Spinal cord (tissue), 9 donors: ENCODE measurements at regions not wholly inside any gene's neighbourhood (a gene's known extent, or its start where the extent isn't known, plus 50 kb on each side); places are given as distances from the start of the nearest gene placed in this dataset.

Experiments used
- DNase-seq, 6 donors: peaks; one replicate each; pipeline versions ENCODE4 v3.0.0 to v3.0.0-alpha.2; 2013 to 2015; ENCODE audit warnings: low spot score in 6 of 6, low read depth in 4 of 6
- H3K27ac ChIP-seq: one replicate; pipeline ENCODE4 v1.5.1; 2013; ENCODE audit warnings: low read depth, low read length, control low read depth
- H3K27me3 ChIP-seq: one replicate; pipeline ENCODE4 v1.6.1; 2013; ENCODE audit warnings: low read length; ENCODE audit not compliant: control insufficient read depth, insufficient read depth
- H3K36me3 ChIP-seq: one replicate; pipeline ENCODE4 v1.6.1; 2013; ENCODE audit warnings: low read length; ENCODE audit not compliant: control insufficient read depth, insufficient read depth
- H3K4me1 ChIP-seq: one replicate; pipeline ENCODE4 v1.6.1; 2013; ENCODE audit warnings: low read length; ENCODE audit not compliant: control insufficient read depth, insufficient read depth
- H3K4me3 ChIP-seq: one replicate; pipeline ENCODE4 v1.5.1; 2013; ENCODE audit warnings: low read depth, low read length, control low read depth
- H3K9me3 ChIP-seq: one replicate; pipeline ENCODE4 v1.6.1; 2013; ENCODE audit warnings: low read length; ENCODE audit not compliant: control insufficient read depth, insufficient read depth
- WGBS: methylation state at CpG from one replicate; pipeline ENCODE4 v1.1.5; 2013; ENCODE audit warnings: missing lambda C conversion rate; ENCODE audit not compliant: insufficient coverage; 5-methylcytosine and 5-hydroxymethylcytosine counted together
- donor health status: healthy.

DNA sequence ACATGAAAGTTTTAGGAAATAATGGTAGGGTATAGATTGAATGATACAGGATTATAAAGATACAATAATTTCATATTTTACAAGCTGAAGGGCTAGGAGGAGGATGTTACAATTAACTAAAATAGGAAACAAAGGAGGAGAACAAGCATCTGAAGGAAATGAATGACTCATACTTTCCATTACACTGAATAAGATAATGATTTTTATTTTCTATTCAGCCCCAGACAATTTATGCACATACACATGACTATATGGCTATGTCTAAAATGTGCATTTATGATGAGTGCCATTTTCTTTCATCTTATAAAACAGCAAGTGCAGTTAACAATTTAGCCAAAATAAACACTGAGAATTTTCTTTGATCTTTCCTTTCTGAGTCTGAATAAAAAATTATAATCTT is 994.6 kb upstream of the ADGRB3 start:
- DNase-seq, result no peak

DNA sequence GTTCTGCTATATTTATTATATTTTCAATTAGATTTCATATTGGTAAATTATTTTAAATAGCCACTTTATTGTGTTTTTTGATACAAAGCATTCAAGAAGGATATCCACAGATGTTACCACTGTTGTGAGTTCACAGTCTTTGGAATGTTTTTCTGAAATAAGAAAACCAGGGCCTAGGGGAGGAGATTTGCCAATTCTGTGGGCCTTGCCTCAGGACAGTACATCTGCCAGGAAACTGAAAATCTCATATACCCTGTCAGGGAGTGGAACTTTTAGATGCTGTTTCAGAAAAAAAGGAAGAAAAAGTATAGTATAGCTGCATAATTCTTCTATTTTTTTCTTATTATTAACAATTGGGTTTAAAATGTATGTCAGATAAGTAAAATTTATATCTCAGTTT is 995.9 kb upstream of the ADGRB3 start:
- Histone ChIP-seq H3K36me3 (no peaks in the 10 kb centered on the region), H3K27ac (no peak overlapping the region), H3K27me3 (no peaks in the 10 kb centered on the region), H3K4me3 (no peak overlapping the region), H3K9me3 (peaks cover 2% of the 10 kb centered on the region), H3K4me1 (no peaks in the 10 kb centered on the region)
- no peak for DNase-seq

More for the DNA sequence above, 994.6 kb upstream of the ADGRB3 start:
- no peak overlapping the region for H3K4me3 ChIP-seq
- no peaks in the 10 kb centered on the region for H3K9me3 ChIP-seq
- H3K36me3 ChIP-seq, result no peaks in the 10 kb centered on the region
- H3K27ac ChIP-seq, result no peak overlapping the region
- H3K4me1 ChIP-seq, result no peaks in the 10 kb centered on the region
- H3K27me3 ChIP-seq, result no peaks in the 10 kb centered on the region

DNA sequence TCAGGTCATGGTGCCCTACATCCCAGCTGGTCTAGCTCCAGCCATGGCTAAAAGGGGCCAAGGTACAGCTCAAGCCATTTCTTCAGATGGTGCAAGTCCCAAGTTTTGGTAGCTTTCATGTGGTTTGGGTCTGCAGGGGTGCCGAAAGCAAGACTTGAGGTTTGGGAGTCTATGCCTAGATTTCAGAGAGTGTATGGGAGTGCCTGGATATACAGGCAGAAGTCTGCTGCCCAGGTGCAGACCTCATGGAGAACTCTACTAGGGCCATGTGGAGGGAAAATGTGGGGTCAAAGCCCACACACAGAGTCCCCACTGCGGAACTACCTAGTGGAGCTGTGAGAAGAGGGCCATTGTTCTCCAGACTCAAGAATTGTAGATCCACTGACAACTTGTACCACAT is 1000.9 kb upstream of the ADGRB3 start:
- Histone ChIP-seq H3K27me3 (no peaks in the 10 kb centered on the region), H3K27ac (no peak overlapping the region), H3K36me3 (no peaks in the 10 kb centered on the region), H3K4me3 (no peak overlapping the region), H3K9me3 (peaks cover 2% of the 10 kb centered on the region), H3K4me1 (no peaks in the 10 kb centered on the region)
- DNase-seq, result no peak
- 93% methylated on average over 1 of the region's 2 CpGs for WGBS

DNA sequence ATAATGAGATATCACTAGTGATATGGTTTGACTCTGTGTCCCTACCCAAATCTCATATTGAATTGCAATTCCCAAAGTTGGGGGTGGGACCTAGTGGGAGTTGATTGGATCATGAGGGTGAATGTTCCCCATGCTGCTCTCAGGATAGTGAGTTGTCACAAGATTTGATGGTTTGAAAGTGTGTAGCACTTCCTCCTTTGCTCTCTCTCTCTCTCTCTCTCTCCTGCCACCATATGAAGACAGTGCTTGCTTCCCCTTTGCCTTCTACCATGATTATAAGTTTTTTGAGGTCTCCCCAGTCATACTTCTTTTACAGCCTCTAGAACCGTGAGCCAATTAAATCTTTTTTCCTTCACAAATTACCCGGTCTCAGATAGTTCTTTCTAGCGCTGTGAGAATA is 1002.0 kb upstream of the ADGRB3 start:
- H3K4me1 ChIP-seq, result no peaks in the 10 kb centered on the region
- no peak overlapping the region for H3K27ac ChIP-seq
- no peaks in the 10 kb centered on the region for H3K36me3 ChIP-seq
- no peaks in the 10 kb centered on the region for H3K27me3 ChIP-seq
- no peak overlapping the region for H3K4me3 ChIP-seq
- H3K9me3 ChIP-seq, result peaks cover 2% of the 10 kb centered on the region
- no peak for DNase-seq
- no CpG with 5 or more reads among the region's 3 CpGs for WGBS

DNA sequence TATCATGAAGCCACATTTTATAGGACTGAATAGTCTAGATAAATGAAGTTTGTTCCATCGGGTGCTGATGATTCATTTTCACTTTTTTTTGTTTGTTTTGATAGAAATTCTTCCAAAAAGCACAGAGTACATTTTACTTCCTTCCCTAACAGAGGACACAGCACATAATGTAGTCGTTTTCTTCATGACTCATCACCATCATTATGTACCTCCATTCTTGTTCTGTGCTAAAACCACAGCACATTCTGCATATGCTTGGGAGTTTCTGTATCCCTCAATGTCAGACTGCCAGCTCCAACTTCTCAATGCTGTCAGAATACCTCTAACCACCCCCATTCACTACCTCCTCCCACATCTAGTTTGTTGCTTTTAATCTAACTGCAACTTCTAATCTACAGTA is 1004.9 kb upstream of the ADGRB3 start:
- no peak overlapping the region for H3K4me3 ChIP-seq
- 44% methylated on average over 1 of the region's 2 CpGs for WGBS
- H3K27ac ChIP-seq, result no peak overlapping the region
- no peak for DNase-seq
- H3K9me3 ChIP-seq, result peaks cover 2% of the 10 kb centered on the region
- H3K4me1 ChIP-seq, result no peaks in the 10 kb centered on the region
- no peaks in the 10 kb centered on the region for H3K36me3 ChIP-seq
- H3K27me3 ChIP-seq, result no peaks in the 10 kb centered on the region

DNA sequence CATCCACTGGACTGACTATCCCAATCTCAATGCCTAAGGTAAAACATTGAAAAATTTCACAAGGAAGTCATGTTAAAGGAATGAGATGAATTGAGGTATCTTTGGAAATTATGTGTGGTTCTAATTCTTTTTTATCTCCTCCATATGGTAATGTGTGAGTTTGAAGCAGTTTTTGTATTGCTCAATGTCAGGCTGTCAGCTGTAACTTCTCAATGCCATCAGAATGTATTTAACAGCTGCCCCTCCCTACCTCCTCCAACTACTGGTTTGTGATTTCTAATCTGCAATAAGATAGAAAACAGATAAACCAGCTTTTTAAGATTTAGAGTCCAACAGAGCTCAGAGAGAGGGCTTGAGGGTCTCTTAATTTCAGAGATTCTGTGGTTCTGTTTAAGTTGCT is 1005.8 kb upstream of the ADGRB3 start:
- Histone ChIP-seq H3K9me3 (no peaks in the 10 kb centered on the region), H3K4me3 (no peak overlapping the region), H3K27me3 (no peaks in the 10 kb centered on the region), H3K36me3 (no peaks in the 10 kb centered on the region), H3K27ac (no peak overlapping the region), H3K4me1 (no peaks in the 10 kb centered on the region)
- DNase-seq, result no peak

DNA sequence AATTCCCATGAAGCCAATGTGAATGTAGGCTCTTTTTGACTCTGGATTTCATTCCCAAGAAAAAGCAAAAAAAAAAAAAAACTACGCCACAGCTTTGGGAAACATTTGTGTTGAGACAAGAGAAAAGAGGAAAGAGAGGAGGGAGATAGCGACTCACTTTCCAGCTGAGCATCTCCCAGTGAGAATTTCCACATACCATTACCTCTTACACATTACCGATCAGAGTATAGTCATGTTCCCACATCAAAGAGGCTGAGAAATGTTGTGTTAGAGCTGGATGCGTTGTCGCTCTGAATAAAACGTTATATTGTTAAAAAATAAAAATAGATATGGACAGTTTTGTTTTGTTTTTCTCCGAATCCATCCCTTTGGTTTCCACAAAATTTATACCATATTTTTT is 1019.3 kb upstream of the ADGRB3 start:
- H3K27ac ChIP-seq, result no peak overlapping the region
- no peaks in the 10 kb centered on the region for H3K36me3 ChIP-seq
- H3K4me1 ChIP-seq, result no peaks in the 10 kb centered on the region
- no peak for DNase-seq
- H3K27me3 ChIP-seq, result no peaks in the 10 kb centered on the region
- no peak overlapping the region for H3K4me3 ChIP-seq
- WGBS, result no CpG with 5 or more reads among the region's 7 CpGs
- no peaks in the 10 kb centered on the region for H3K9me3 ChIP-seq

DNA sequence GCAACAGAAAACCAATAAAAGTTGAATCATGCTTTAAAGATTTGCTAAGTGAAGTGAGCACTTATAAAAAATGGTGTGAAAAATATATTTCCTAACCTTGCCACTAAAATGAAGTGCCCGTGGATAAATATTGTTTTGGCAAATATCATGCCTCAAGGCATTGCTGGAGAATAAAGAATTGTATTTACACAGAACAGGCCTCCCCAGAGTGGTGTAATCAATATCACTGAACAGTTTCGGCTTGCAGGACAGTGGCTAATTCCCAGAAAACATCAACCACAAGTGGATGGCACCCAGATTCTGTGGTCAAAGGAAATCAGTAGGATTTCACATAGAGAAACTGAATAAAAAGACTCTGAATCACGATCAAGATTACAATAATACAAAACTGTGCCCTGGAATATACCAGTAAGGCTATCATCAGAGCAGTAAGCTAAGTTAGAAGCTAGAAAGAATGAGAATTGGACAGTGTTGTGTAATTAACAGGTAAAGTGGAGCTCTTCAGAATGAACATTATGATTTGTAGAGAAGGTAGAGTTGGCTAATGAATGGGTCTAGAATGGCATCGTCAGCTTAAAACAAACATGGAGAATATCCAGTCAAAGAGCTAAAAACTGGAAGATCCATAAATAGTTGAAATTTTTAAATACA is 1026.9 kb upstream of the ADGRB3 start:
- DNase-seq, result no peak
- no CpG with 5 or more reads among the region's 4 CpGs for WGBS
- no peak overlapping the region for H3K4me3 ChIP-seq
- no peaks in the 10 kb centered on the region for H3K4me1 ChIP-seq
- peaks cover 1% of the 10 kb centered on the region for H3K9me3 ChIP-seq
- no peaks in the 10 kb centered on the region for H3K27me3 ChIP-seq
- H3K36me3 ChIP-seq, result no peaks in the 10 kb centered on the region
- no peak overlapping the region for H3K27ac ChIP-seq

DNA sequence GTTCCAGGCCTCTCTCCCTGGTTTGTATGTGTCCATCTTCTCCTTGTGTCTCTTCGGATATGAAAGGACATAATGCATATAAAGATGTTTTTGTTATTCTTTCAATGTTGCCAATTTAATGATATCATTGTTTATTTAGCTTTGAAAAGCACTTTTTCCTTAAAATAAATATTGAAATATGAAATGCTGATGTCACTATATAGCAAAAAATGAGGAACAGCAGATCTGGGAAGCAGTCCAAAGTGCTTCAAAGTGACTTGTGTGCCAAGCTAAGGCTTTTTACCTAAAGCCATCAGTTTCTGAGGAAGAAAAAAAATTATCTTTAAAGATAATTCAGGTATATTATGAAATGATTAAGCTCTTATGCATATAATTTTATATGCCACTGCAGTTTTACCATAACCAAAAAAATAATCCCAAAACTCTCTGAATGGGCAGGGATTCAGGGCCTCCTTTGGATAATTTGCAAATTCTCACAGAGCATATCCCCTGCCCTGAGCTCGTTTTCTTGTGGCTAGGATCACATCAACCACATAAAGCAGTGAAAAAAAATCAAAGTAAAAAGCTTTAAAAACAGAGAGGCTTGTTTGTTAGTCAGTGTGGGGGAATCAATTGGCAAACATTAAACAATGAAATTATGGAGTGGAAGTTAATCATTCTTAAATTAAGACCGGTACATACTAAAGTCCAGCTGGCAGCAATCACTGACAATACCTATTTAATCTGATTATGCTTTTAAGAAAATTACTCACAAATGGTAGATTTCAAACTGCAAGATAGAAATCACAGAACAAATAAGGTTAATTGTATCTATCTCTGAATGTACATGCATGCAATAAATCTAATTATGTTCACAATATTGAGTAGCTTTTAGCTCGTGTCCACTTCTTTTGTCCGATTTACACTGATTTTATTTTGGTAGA is 1027.9 kb upstream of the ADGRB3 start:
- H3K36me3 ChIP-seq, result no peaks in the 10 kb centered on the region
- no peaks in the 10 kb centered on the region for H3K4me1 ChIP-seq
- DNase-seq, result peak in 2 of 6 donors; percentile 19 to 20
- peaks cover 1% of the 10 kb centered on the region for H3K9me3 ChIP-seq
- H3K27ac ChIP-seq, result no peak overlapping the region
- WGBS, result no CpG with 5 or more reads among the region's 5 CpGs
- H3K4me3 ChIP-seq, result no peak overlapping the region
- H3K27me3 ChIP-seq, result no peaks in the 10 kb centered on the region

DNA sequence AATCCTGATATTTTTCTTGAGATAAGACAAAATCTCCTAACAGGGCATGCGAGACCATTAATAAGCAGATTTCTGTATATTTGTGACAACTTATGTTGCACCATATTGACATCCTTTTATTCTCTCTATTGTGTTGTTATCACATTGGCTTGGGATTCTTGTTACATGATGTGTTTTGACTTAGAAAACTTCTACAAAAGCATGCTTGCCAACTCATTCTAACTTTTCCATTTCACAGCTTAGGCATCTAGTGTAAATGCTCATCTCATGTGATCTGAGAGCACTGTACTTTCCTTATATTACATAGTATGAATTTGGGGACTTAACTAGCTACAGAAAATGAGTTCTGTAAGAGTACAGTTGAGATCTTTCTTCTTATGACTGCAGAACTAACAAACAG is 1040.7 kb upstream of the ADGRB3 start:
- no peaks in the 10 kb centered on the region for H3K9me3 ChIP-seq

More for the DNA sequence above, 1040.7 kb upstream of the ADGRB3 start:
- Histone ChIP-seq H3K4me3 (no peak overlapping the region), H3K36me3 (no peaks in the 10 kb centered on the region), H3K27ac (no peak overlapping the region), H3K27me3 (no peaks in the 10 kb centered on the region), H3K4me1 (no peaks in the 10 kb centered on the region)
- no CpG with 5 or more reads among the region's 1 CpG for WGBS
- DNase-seq, result peak in 1 of 6 donors; percentile 15
